Heart left ventricle (tissue), 13 donors: ENCODE measurements at regions not wholly inside any gene's neighbourhood (a gene's known extent, or its start where the extent isn't known, plus 50 kb on each side); places are given as distances from the start of the nearest gene placed in this dataset.

Experiments
- CTCF ChIP-seq, 12 donors: fragments of 200-600 bp; sonication (generic) in 4 of 12; IDR thresholded peaks; one replicate each; pipeline versions ENCODE4 v1.5.0 to v1.8.0; 2018 to 2022; ENCODE audit warnings: antibody characterized with exemption in 12 of 12, mild to moderate bottlenecking in 5 of 12
- POLR2A ChIP-seq, 2 donors: fragments of 450-650 bp; IDR thresholded peaks; one replicate each; pipeline ENCODE4 v1.6.1; 2017; ENCODE audit warnings: antibody characterized with exemption in 2 of 2, mild to moderate bottlenecking in 2 of 2, moderate library complexity in 2 of 2
- donor health status: ischemic (EF 13 %, LVEDD 7.1; RV severe dilation, severe dysfunction).
- donor health status: DM: no; HTN: yes; CAD: no.
- donor health status: DM: no; HTN: no; CAD: no.
- donor health status: ischemic (EF 25% LVEDD 6.9; RV normal size, moderate dysfunction).
- donor health status: ischemic (EF 25% LVEDD 5.7; RV mildly dilated, moderate dysfunction).
- donor health status: ischemic (EF 35%, LVEDD 5.7; RV mildly dilated, moderate dysfunction).
- donor health status: nonischemic (EF 11% LVEDD 7.7; RV severe dilation, severe dysfunction).
- donor health status: DM: yes; HTN: yes; CAD: no.
- donor health status: PGD.
- donor health status: ischemic (EF 29% LVEDD 5.4; RV normal size, mild dysfunction).
- donor health status: nonischemic (EF 23%, LVEDD 6.1; RV moderate dilation, normal function).

GRCh38 chr2:120917886-120918285 is 182.2 kb downstream of the GLI2 start:
- TF ChIP-seq CTCF (IDR thresholded peaks at IDR 0.05) (no peak), POLR2A (IDR thresholded peaks at IDR 0.05) (no peak)
